ENCODE measurements at regions not wholly inside any gene's neighbourhood (a gene's known extent, or its start where the extent isn't known, plus 50 kb on each side); places are given as distances from the start of the nearest gene placed in this dataset.

DNA sequence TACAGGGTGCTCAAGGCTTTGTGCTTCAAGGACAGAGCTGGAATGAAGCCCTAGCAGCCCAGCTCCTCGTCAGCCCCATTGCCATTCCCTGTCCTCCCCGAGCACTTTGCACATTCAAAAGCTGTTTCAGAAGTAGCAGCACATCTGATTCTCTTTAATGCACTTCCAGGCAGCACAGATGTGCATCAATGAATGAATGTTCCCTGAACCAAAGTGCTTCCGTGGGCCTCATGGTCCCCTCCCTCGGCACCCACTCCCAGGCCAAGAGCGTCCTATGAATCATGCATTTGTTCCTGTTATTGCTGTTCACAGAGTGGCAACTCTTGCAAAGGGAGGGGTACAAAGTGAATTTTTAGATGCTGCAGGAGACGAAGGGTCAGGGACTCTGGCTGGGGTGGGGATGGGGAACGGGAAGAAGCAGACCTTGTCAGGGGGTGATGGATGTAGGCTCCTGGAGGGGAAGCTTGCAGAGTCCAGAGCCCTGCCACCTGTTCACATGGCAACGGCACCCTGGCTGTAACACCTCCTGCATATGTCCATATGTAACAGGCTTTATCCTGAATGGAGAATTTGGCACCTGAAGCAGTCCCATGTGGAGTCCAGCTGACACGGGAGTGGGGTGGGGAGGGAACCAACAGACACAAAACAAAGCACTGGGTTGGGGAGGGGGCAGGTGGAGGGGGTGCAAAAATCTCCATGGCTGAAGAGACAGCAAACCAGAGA, 62.2 kb upstream of the BAIAP2L1 start:
- no peak for DNase-seq

GRCh38 chr7:98460902-98461301, 60.0 kb upstream of the BAIAP2L1 start:
- DNase-seq: no peak

DNA sequence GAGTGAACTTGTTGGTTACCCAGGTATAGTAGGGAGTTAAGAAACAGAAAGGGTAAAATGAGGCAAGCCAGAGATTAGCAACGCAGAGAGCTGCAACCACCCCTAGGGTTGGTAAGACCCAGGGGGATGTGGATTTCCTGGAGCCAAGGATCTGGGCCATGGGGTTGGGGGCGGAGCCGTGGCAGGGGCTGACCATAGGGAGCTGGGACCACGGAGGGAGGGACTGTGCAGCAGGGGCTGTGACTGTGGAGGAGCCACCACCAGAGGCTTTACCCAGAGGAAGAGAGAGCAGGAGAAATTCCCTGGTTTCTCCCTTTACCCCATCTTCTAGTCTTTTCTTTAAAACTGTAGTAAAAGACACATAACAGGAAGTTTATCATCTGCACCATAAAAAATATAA, 58.6 kb upstream of the BAIAP2L1 start:
- DNase-seq: no peak

DNA sequence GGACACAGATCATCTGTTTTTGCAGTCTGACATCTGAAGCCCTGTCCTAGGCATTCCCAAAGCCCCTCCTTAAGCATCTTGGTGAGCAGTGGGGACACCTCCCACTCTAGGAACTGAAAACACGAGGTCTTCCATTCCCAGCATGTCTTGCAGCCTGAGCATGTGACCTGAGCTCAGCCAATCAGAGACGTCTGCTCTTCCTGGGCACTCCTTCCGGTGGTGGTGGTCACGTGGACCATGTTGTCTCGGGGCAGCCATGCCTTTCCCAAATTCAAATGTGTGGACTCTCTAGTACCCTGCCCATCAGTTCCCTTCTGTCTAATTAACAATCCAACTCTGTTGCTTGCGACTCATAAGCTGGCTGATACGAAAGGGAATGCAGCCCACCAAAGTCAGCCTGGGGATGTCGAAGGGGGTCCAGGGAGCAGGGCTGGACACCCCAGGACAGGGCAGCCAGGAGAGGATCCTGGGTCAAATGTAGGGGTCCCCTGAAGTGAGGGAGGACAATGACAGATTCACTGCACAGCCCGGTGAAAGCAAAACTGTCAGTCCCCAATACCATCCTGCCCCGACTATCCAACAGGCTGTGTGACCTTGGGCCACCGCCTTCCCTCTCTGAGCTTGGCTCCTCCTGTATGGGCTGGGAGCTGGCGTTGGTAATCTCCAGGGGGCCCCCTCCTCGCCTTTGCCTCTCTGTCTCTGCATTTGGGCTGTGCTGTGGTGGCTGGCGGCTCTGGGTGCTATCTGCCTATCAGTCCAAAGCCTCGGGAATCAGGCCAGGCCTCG, 57.4 kb upstream of the BAIAP2L1 start:
- no peak for DNase-seq

GRCh38 chr7:98456866-98457265, 56.0 kb upstream of the BAIAP2L1 start:
- no peak for DNase-seq

DNA sequence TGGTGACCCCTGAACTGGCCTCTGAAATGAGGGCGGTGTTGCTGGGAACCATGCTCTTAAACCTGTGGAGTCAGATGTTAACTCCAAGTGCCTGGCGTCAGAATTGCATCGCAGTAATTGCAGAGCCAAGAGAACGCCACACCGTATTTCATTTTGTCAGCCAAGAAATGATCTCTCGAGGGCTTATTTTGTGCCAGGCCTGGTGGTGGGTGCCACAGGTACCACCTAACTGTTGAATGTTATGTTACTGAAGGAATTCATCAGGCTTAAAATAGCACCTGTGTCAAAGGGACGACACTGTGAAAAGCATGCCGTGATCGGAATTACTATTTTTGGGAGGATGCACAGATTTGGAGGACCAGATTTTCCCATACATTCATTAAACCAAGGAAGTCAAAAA, 51.9 kb upstream of the BAIAP2L1 start:
- DNase-seq: no peak
